HL-60 (cell line): ENCODE measurements at regions not wholly inside any gene's neighbourhood (a gene's known extent, or its start where the extent isn't known, plus 50 kb on each side); places are given as distances from the start of the nearest gene placed in this dataset.

Experiments
- DNase-seq, 2 experiments: peaks; one replicate each; pipeline ENCODE4 v3.0.0-alpha.2; 2010 to 2020; ENCODE audit warnings: low read depth in 1 of 2, low spot score in 1 of 2
- H3K27ac ChIP-seq: fragments of 250-450 bp; sonication (Bioruptor Pico); replicated peaks from 2 replicates; pipeline ENCODE4 v1.5.1; 2020; ENCODE audit warnings: mild to moderate bottlenecking, moderate library complexity
- H3K27me3 ChIP-seq: fragments of 250-450 bp; sonication (Bioruptor Pico); 2 replicates; pipeline ENCODE4 v1.5.1; 2021; ENCODE audit warnings: mild to moderate bottlenecking, moderate library complexity; ENCODE audit not compliant: insufficient read depth, poor library complexity, severe bottlenecking
- H3K4me3 ChIP-seq: replicated peaks from 2 replicates; pipeline ENCODE4 v1.5.1; 2011; ENCODE audit warnings: mild to moderate bottlenecking, control low read depth, low read length; ENCODE audit not compliant: insufficient read depth
- CTCF ChIP-seq: IDR thresholded peaks from one replicate; pipeline ENCODE4 v1.5.1; 2011; ENCODE audit warnings: low read length, control low read depth, inconsistent platforms; ENCODE audit not compliant: insufficient read depth
- GABPA ChIP-seq: IDR thresholded peaks from 2 replicates; pipeline ENCODE4 v1.6.1; 2012; ENCODE audit warnings: low read depth
- POLR2AphosphoS5 ChIP-seq: IDR thresholded peaks from 2 replicates; pipeline ENCODE4 v1.6.1; 2012; ENCODE audit warnings: low read depth
- REST ChIP-seq: IDR thresholded peaks from 2 replicates; pipeline ENCODE4 v1.6.1; 2012; ENCODE audit warnings: low read depth; ENCODE audit not compliant: insufficient replicate concordance
- SPI1 ChIP-seq: IDR thresholded peaks from 2 replicates; pipeline ENCODE4 v1.6.1; 2012; ENCODE audit warnings: low read depth, mild to moderate bottlenecking, borderline replicate concordance

GRCh38 chr12:34395056-34396005, 373.0 kb downstream of the ALG10 start:
- DNase-seq, result no peak
- TF ChIP-seq SPI1 (no peak), POLR2AphosphoS5 (no peak), CTCF (no peak), REST (no peak), GABPA (no peak)

GRCh38 chr12:34396006-34396860, 373.9 kb downstream of the ALG10 start:
- DNase-seq, result no peak

More at GRCh38 chr12:34395056-34396005, 373.0 kb downstream of the ALG10 start:
- Histone ChIP-seq H3K4me3 (no peak overlapping the region), H3K27ac (no peak overlapping the region), H3K27me3 (no peaks in the 10 kb centered on the region)

More at GRCh38 chr12:34396006-34396860, 373.9 kb downstream of the ALG10 start:
- TF ChIP-seq CTCF, result no peak
- no peak for TF ChIP-seq GABPA
- TF ChIP-seq REST, result no peak
- TF ChIP-seq SPI1, result no peak
- no peak for TF ChIP-seq POLR2AphosphoS5
- no peak overlapping the region for H3K4me3 ChIP-seq
- no peaks in the 10 kb centered on the region for H3K27me3 ChIP-seq
- H3K27ac ChIP-seq, result no peak overlapping the region
